Osteocyte (in vitro differentiated cells): ENCODE measurements at regions not wholly inside any gene's neighbourhood (a gene's known extent, or its start where the extent isn't known, plus 50 kb on each side); places are given as distances from the start of the nearest gene placed in this dataset.

ENCODE experiments used
- DNase-seq: peaks from one replicate; pipeline ENCODE4 v3.0.0; 2021; ENCODE audit warnings: mixed read lengths; ENCODE audit not compliant: unreplicated experiment; ENCODE audit errors: extremely low spot score
- H3K27ac Mint-ChIP-seq: one replicate; pipeline ENCODE4 v1.8.0; 2021; ENCODE audit warnings: mild to moderate bottlenecking, mixed read lengths; ENCODE audit not compliant: unreplicated experiment
- H3K27me3 Mint-ChIP-seq: one replicate; pipeline ENCODE4 v1.8.0; 2021; ENCODE audit warnings: mixed read lengths; ENCODE audit not compliant: unreplicated experiment
- H3K36me3 Mint-ChIP-seq: one replicate; pipeline ENCODE4 v1.8.0; 2021; ENCODE audit warnings: mixed read lengths; ENCODE audit not compliant: unreplicated experiment
- H3K4me1 Mint-ChIP-seq: one replicate; pipeline ENCODE4 v1.8.0; 2021; ENCODE audit warnings: mixed read lengths; ENCODE audit not compliant: unreplicated experiment
- H3K4me3 Mint-ChIP-seq: one replicate; pipeline ENCODE4 v1.8.0; 2021; ENCODE audit warnings: mild to moderate bottlenecking, moderate library complexity, mixed read lengths; ENCODE audit not compliant: unreplicated experiment
- H3K9me3 Mint-ChIP-seq: one replicate; pipeline ENCODE4 v1.8.0; 2021; ENCODE audit warnings: mixed read lengths; ENCODE audit not compliant: unreplicated experiment
- CTCF ChIP-seq: fragments of 200-600 bp; sonication (generic); IDR thresholded peaks from 2 replicates; pipeline ENCODE4 v1.5.0; 2021; ENCODE audit warnings: antibody characterized with exemption, mild to moderate bottlenecking, moderate library complexity

- no peaks in the 10 kb centered on the region for H3K36me3 Mint-ChIP-seq
- H3K27me3 Mint-ChIP-seq = peaks cover 2% of the 10 kb centered on the region
- no peaks in the 10 kb centered on the region for H3K9me3 Mint-ChIP-seq
- no peak for TF ChIP-seq CTCF
- no peak for DNase-seq
- no peaks in the 10 kb centered on the region for H3K4me1 Mint-ChIP-seq
- no peak overlapping the region for H3K4me3 Mint-ChIP-seq
- H3K27ac Mint-ChIP-seq = no peak overlapping the region
These were observed 536.3 kb upstream of the CCDC196 start for GRCh38 chr14:65949711-65950516.

- no peaks in the 10 kb centered on the region for H3K9me3 Mint-ChIP-seq
- H3K4me1 Mint-ChIP-seq = no peaks in the 10 kb centered on the region
- no peak for DNase-seq
- no peak overlapping the region for H3K4me3 Mint-ChIP-seq
- no peak overlapping the region for H3K27ac Mint-ChIP-seq
- H3K27me3 Mint-ChIP-seq = peaks cover 2% of the 10 kb centered on the region
- no peaks in the 10 kb centered on the region for H3K36me3 Mint-ChIP-seq
- no peak for TF ChIP-seq CTCF
These were observed 531.2 kb upstream of the CCDC196 start for GRCh38 chr14:65954942-65955341.

- Mint-ChIP-seq H3K9me3 (no peaks in the 10 kb centered on the region), H3K27ac (no peak overlapping the region), H3K4me3 (no peak overlapping the region), H3K4me1 (no peaks in the 10 kb centered on the region), H3K27me3 (peaks cover 2% of the 10 kb centered on the region), H3K36me3 (no peaks in the 10 kb centered on the region)
- TF ChIP-seq CTCF = no peak
- no peak for DNase-seq
These were observed 528.5 kb upstream of the CCDC196 start for GRCh38 chr14:65957631-65958205.

- no peak for DNase-seq
- Mint-ChIP-seq H3K36me3 (no peaks in the 10 kb centered on the region), H3K27ac (no peak overlapping the region), H3K27me3 (no peaks in the 10 kb centered on the region), H3K4me3 (no peak overlapping the region), H3K9me3 (no peaks in the 10 kb centered on the region), H3K4me1 (no peaks in the 10 kb centered on the region)
- TF ChIP-seq CTCF = peak; percentile 52
These were observed 527.3 kb upstream of the CCDC196 start for GRCh38 chr14:65958664-65959562.

- H3K9me3 Mint-ChIP-seq = no peaks in the 10 kb centered on the region
- no peaks in the 10 kb centered on the region for H3K27me3 Mint-ChIP-seq
- no peak overlapping the region for H3K27ac Mint-ChIP-seq
- no peaks in the 10 kb centered on the region for H3K4me1 Mint-ChIP-seq
- TF ChIP-seq CTCF = peak; percentile 12
- no peaks in the 10 kb centered on the region for H3K36me3 Mint-ChIP-seq
- no peak for DNase-seq
- no peak overlapping the region for H3K4me3 Mint-ChIP-seq
These were observed 526.6 kb upstream of the CCDC196 start for GRCh38 chr14:65959563-65960024.
